Body of pancreas (tissue), 4 donors: ENCODE measurements at regions not wholly inside any gene's neighbourhood (a gene's known extent, or its start where the extent isn't known, plus 50 kb on each side); places are given as distances from the start of the nearest gene placed in this dataset.

ENCODE experiments used
- CTCF ChIP-seq, 7 experiments: fragments of 450-650 bp in 4 of 7; fragments of 200-600 bp in 3 of 7; sonication (generic) in 3 of 7; IDR thresholded peaks; one replicate each; pipeline ENCODE4 v1.5.1; 2016 to 2019; ENCODE audit warnings: antibody characterized with exemption in 7 of 7
- POLR2A ChIP-seq, 3 donors: fragments of 450-650 bp; IDR thresholded peaks; one replicate each; pipeline ENCODE4 v1.6.1; 2016; ENCODE audit warnings: antibody characterized with exemption in 3 of 3, mild to moderate bottlenecking in 2 of 3

DNA sequence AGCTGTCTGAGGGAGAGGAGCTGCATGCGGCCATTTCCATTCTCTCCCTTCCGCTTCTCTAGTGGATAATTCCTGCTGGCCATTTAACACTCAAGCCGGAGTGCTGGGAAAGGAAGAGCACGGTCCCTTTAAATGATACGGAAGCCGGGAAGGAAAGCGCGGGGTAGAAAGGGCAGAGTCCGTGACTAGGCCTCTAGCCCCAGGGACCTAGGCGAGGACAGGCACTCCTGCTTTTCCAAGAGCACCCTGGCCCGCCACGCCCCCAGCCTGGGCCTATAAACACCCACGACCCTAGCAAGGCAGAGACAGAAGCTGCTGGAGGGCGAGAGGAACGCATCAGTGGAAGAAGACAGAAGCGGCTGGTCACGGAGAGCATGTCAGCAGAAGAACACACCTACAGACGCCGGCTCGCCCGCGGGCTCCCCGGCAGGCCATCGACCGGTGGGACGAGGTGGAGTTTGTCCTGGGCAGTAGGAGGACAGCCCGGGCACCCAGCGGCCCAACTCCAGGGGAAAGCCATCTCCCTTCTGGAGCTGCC is 1206.6 kb upstream of the TMEM132C start:
- TF ChIP-seq POLR2A (IDR thresholded peaks at IDR 0.05) (no peak), CTCF (IDR thresholded peaks at IDR 0.05) (no peak)
